ENCODE measurements at regions not wholly inside any gene's neighbourhood (a gene's known extent, or its start where the extent isn't known, plus 50 kb on each side); places are given as distances from the start of the nearest gene placed in this dataset.

DNA sequence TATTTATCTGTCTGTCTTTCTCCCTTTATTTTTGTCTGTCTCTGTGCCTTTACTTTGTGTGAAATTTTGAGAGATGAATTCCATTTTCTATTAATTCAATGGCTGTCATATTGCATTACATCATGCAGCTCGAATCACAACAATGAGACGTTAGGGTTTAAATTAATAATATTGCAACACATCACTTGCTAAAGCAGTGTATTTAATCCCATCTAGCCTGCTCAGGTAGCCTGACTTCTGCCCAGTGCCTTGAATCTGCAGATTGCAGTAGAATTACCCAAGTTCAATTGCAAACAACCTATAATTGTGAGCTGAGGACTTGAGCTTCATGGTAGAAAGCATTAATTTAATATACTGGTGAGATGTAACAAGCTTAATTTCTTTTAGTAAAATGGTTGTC, 235.7 kb upstream of the TSHZ2 start:
- DNase-seq (ENCODE audit: low read depth) = no peak

DNA sequence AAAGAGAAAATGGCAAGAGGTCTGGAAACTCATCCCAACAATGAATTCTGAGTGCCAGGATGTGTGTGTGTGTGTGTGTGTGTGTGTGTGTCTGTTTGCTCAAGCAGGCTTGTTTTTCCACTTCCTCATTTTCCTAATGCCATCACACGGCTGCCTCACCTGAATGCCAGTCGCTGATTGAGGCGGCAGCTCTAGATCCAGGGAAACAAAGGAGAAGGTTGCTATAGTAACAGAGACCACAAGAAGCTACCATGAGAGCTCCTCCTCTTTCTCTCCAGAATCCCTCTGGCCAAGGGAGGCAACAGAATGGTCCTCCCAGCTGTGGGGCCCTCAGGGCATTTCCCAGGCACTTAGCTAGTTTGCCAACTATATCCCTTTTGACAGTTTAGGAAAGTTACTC, 241.1 kb upstream of the TSHZ2 start:
- no peak for DNase-seq (ENCODE audit: low read depth)

GRCh38 chr20:52727740-52728456, 244.3 kb upstream of the TSHZ2 start:
- no peak for DNase-seq (ENCODE audit: low read depth)

DNA sequence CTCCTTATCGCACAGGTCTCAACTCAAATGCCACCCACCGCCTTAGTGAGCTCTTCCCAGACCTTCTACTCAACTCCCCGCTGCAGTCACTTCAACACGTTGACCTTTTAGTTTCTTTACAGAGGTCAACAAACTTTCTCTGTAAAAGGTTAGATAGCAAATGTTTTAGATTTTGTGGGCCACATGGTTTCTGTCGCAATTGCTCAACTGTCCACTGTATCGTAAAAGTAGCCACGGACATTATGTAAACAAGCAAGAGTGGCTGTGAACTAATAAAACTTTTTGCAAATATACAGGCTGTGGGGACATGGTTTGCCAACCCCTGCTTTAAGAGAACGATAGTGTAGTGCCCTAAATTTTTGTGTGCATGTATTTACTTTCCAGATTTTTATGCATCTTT, 247.6 kb upstream of the TSHZ2 start:
- no peak for DNase-seq (ENCODE audit: low read depth)

GRCh38 chr20:52722926-52723688, 249.1 kb upstream of the TSHZ2 start:
- DNase-seq (ENCODE audit: low read depth) = no peak

GRCh38 chr20:52708137-52708536, 264.0 kb upstream of the TSHZ2 start:
- no peak for DNase-seq (ENCODE audit: low read depth)

GRCh38 chr20:52704553-52704952, 267.6 kb upstream of the TSHZ2 start:
- DNase-seq (ENCODE audit: low read depth) = no peak

- no peak for DNase-seq (ENCODE audit: low read depth)
Observed at GRCh38 chr20:52688345-52688744, 283.8 kb upstream of the TSHZ2 start.

DNA sequence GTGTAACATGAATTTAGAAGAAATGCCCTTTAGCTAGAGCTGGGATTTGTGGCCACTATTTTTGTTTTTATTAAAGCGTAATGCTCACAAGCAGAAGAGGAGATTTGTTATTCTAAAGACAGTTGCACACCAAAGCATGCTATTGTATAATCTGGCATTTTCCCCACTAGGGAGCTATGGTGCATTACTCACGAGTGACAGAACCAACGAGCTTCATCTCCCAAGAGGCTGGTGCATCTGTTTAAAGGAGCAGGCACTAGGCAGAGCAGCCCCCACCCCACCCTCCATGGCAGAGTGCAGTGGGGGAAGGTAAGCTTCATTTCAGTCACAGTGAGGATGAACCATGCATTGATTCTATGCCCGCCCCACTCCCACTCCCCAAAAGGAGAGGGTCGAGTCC, 287.3 kb upstream of the TSHZ2 start:
- no peak for DNase-seq (ENCODE audit: low read depth)

GRCh38 chr20:52684176-52684575, 288.0 kb upstream of the TSHZ2 start:
- no peak for DNase-seq (ENCODE audit: low read depth)

- DNase-seq (ENCODE audit: low read depth) = no peak
Observed at GRCh38 chr20:52683761-52684160, 288.4 kb upstream of the TSHZ2 start.

- no peak for DNase-seq (ENCODE audit: low read depth)
Observed at GRCh38 chr20:52682237-52682636, 289.9 kb upstream of the TSHZ2 start.

DNA sequence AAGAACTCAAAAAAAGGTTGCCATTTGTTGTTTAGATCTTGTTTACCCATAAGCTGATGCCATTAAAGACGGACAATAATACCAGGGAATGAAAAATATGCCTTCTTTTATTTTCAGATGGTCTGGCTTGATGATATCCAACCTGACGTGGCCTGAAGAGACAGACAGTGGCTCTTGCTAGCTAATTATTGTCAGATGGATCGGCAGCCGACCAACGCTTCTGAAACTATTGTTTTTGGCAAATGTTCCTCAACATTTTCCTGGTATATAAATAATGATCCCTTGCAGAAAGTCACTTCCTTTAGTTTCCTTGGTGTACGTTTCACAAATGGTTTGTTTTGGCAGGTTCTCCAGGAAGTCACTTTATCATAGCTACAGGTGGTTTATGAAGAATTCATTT, 290.9 kb upstream of the TSHZ2 start:
- DNase-seq (ENCODE audit: low read depth) = no peak

- no peak for DNase-seq (ENCODE audit: low read depth)
Observed at GRCh38 chr20:52677216-52677615, 294.9 kb upstream of the TSHZ2 start.

GRCh38 chr20:52676283-52676995, 295.7 kb upstream of the TSHZ2 start:
- DNase-seq (ENCODE audit: low read depth) = no peak

GRCh38 chr20:52675375-52675774, 296.8 kb upstream of the TSHZ2 start:
- DNase-seq (ENCODE audit: low read depth) = no peak

GRCh38 chr20:52668626-52669025, 303.5 kb upstream of the TSHZ2 start:
- DNase-seq (ENCODE audit: low read depth) = no peak

DNA sequence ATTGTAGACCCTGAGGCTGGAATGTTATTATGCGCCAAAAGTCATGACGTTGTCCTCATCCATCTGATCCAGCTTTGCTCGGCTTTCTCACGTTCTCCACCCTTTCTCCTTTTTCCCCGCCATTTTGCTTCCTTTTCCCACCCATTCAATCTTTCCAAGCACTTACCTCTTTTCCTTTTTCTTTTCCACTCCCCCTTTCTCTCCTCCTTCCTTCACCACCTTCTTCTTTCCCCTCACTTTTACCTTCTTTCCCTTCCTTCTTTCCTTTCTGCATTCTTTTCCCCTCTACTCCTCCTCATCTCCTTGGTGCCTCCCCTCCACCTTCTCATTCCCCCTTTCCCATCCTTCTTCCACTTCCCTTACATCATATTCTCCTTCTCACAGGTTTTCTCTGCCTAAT, 304.8 kb upstream of the TSHZ2 start:
- no peak for DNase-seq (ENCODE audit: low read depth)

GRCh38 chr20:52665441-52665840, 306.7 kb upstream of the TSHZ2 start:
- no peak for DNase-seq (ENCODE audit: low read depth)

DNA sequence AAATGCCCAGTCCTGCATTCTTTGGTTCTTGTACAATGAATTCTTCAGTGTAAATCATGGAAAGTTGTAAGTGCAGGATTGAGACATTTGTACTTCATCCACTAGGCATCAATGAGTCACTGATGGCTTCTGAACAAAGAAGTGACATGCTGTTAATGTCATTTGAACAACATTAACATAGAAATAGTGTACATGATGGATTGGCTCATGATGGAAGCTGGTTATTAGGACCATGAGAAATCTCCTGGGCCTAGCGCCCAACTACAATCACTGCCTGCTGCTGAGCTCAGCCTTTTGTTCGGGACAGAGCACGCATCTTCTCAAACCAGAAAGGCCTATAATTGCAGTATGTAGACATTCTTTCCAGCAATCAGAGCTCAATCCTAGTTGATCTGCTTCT, 316.8 kb upstream of the TSHZ2 start:
- no peak for DNase-seq (ENCODE audit: low read depth)

DNA sequence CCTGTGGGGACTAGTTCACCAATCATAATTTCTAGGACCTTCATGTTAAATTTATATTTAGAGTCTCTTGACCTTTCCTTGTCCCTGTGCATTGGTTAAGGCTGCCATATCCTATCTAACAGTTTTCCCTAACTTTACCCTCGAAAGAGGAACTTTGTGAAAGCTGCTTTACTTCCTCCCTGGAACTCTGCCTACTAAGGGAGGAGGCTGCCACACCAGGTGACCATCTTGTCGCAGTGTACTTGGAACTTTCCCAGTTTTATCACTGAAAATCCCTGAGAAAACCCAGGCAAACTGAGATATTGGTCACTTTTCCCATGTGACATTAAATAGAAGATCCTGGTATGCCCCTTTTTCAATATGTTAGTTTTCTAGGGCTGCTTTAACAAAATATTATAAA, 317.6 kb upstream of the TSHZ2 start:
- DNase-seq (ENCODE audit: low read depth) = no peak

DNA sequence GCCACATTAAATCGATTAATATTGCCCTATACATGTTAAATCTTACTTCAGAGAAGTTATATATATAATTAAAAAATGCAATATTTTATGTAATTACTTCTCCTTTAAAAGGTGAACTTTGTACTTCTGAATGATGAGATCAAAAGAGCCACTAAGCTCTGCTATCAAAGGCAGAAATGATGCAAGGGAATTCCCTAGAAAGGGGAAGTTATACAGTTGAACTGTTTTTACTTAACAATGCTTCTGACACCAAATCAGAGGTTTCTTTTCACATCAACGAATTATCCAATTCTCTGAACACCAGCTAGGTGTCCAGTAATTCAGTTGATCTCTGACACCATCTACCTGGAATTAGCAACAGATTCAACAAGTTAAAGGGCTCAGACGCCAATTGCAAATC, 319.9 kb upstream of the TSHZ2 start:
- no peak for DNase-seq (ENCODE audit: low read depth)

DNA sequence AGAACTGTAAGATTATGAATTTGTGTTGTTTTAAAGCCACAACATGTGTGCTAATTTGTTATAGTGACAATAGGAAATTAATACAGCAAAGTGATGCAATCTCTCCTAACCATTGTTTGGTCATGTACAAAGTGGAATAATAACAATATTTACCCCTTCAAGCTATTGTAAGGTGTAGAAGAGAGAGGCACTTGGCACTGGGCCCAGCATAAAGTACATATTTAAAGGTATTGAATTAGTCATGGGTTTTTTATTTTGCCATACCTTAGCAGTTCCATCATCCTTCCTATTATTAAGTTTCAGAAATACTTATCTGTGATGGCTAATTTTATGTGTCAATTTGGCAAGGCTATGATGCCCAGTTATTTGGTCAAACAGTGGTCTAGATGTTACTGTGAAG, 322.4 kb upstream of the TSHZ2 start:
- no peak for DNase-seq (ENCODE audit: low read depth)

All from stimulated activated CD8-positive, alpha-beta memory T cell treated with anti-CD3 and anti-CD28 coated beads, Interleukin-15, amount 100 ng/mL, for 1 hour (primary cell).